ENCODE measurements at regions not wholly inside any gene's neighbourhood (a gene's known extent, or its start where the extent isn't known, plus 50 kb on each side); places are given as distances from the start of the nearest gene placed in this dataset.
"Not testable (repeated sequence)": the region's sequence is repeated elsewhere in the genome, so short reads cannot be mapped to it uniquely, and the experiment has no call there.

- no peak for DNase-seq (ENCODE audit: low spot score)
- in situ Hi-C loops (cut with HindIII; ENCODE audit: low sequenced_read_pairs), result no loop called here
These were observed 134.1 kb upstream of the RAB4A start for GRCh38 chr1:229136822-229137221.

GRCh38 chr1:229137271-229137670, 133.6 kb upstream of the RAB4A start:
- in situ Hi-C loops (cut with HindIII; ENCODE audit: low sequenced_read_pairs), result no loop called here

GRCh38 chr1:229138058-229138457, 132.9 kb upstream of the RAB4A start:
- in situ Hi-C loops (cut with HindIII; ENCODE audit: low sequenced_read_pairs), result no loop called here
- DNase-seq (ENCODE audit: low spot score), result no peak

More at GRCh38 chr1:229137271-229137670, 133.6 kb upstream of the RAB4A start:
- no peak for DNase-seq (ENCODE audit: low spot score)

GRCh38 chr1:229139331-229140118, 131.4 kb upstream of the RAB4A start:
- no peak for DNase-seq (ENCODE audit: low spot score)
- in situ Hi-C loops (cut with HindIII; ENCODE audit: low sequenced_read_pairs), result no loop called here

- no peak for DNase-seq (ENCODE audit: low spot score)
- in situ Hi-C loops (cut with HindIII; ENCODE audit: low sequenced_read_pairs), result no loop called here
These were observed 130.9 kb upstream of the RAB4A start for GRCh38 chr1:229140119-229140396.

GRCh38 chr1:229141271-229141670, 129.6 kb upstream of the RAB4A start:
- in situ Hi-C loops (cut with HindIII; ENCODE audit: low sequenced_read_pairs), result no loop called here
- no peak for DNase-seq (ENCODE audit: low spot score)

- DNase-seq (ENCODE audit: low spot score), result no peak
- in situ Hi-C loops (cut with HindIII; ENCODE audit: low sequenced_read_pairs), result no loop called here
These were observed 129.1 kb upstream of the RAB4A start for GRCh38 chr1:229141689-229142377.

- DNase-seq (ENCODE audit: low spot score), result no peak
- in situ Hi-C loops (cut with HindIII; ENCODE audit: low sequenced_read_pairs), result no loop called here
These were observed 128.4 kb upstream of the RAB4A start for GRCh38 chr1:229142471-229142870.

GRCh38 chr1:229146647-229147046, 124.3 kb upstream of the RAB4A start:
- DNase-seq (ENCODE audit: low spot score), result no peak
- in situ Hi-C loops (cut with HindIII; ENCODE audit: low sequenced_read_pairs), result no loop called here

GRCh38 chr1:229147072-229147471, 123.8 kb upstream of the RAB4A start:
- in situ Hi-C loops (cut with HindIII; ENCODE audit: low sequenced_read_pairs), result no loop called here
- no peak for DNase-seq (ENCODE audit: low spot score)

- in situ Hi-C loops (cut with HindIII; ENCODE audit: low sequenced_read_pairs), result no loop called here
- DNase-seq (ENCODE audit: low spot score), result no peak
These were observed 122.8 kb upstream of the RAB4A start for GRCh38 chr1:229148041-229148671.

GRCh38 chr1:229148743-229149142, 122.2 kb upstream of the RAB4A start:
- in situ Hi-C loops (cut with HindIII; ENCODE audit: low sequenced_read_pairs), result no loop called here
- DNase-seq (ENCODE audit: low spot score), result no peak

GRCh38 chr1:229149435-229149834, 121.5 kb upstream of the RAB4A start:
- DNase-seq (ENCODE audit: low spot score), result no peak
- in situ Hi-C loops (cut with HindIII; ENCODE audit: low sequenced_read_pairs), result no loop called here

- no peak for DNase-seq (ENCODE audit: low spot score)
- in situ Hi-C loops (cut with HindIII; ENCODE audit: low sequenced_read_pairs), result no loop called here
These were observed 120.4 kb upstream of the RAB4A start for GRCh38 chr1:229150518-229150917.

- in situ Hi-C loops (cut with HindIII; ENCODE audit: low sequenced_read_pairs); DNase-seq (ENCODE audit: low spot score): not testable (repeated sequence)
These were observed 119.5 kb upstream of the RAB4A start for GRCh38 chr1:229151412-229151811.

- in situ Hi-C loops (cut with HindIII; ENCODE audit: low sequenced_read_pairs), result no loop called here
- DNase-seq (ENCODE audit: low spot score), result no peak
These were observed 118.6 kb upstream of the RAB4A start for GRCh38 chr1:229152311-229152710.

- no peak for DNase-seq (ENCODE audit: low spot score)
- in situ Hi-C loops (cut with HindIII; ENCODE audit: low sequenced_read_pairs), result no loop called here
These were observed 116.9 kb upstream of the RAB4A start for GRCh38 chr1:229153955-229154548.

- no peak for DNase-seq (ENCODE audit: low spot score)
- in situ Hi-C loops (cut with HindIII; ENCODE audit: low sequenced_read_pairs), result no loop called here
These were observed 116.1 kb upstream of the RAB4A start for GRCh38 chr1:229154811-229155210.

GRCh38 chr1:229155472-229155871, 115.4 kb upstream of the RAB4A start:
- in situ Hi-C loops (cut with HindIII; ENCODE audit: low sequenced_read_pairs), result no loop called here
- no peak for DNase-seq (ENCODE audit: low spot score)

GRCh38 chr1:229156872-229157271, 114.0 kb upstream of the RAB4A start:
- DNase-seq (ENCODE audit: low spot score), result no peak
- in situ Hi-C loops (cut with HindIII; ENCODE audit: low sequenced_read_pairs), result no loop called here
